DMS53 treated with DMSO at 0.1 percent for 48 hours (cell line): ENCODE measurements at regions not wholly inside any gene's neighbourhood (a gene's known extent, or its start where the extent isn't known, plus 50 kb on each side); places are given as distances from the start of the nearest gene placed in this dataset.

Source experiments
- DNase-seq: peaks from one replicate; lab custom pipeline; 2025; ENCODE audit not compliant: unreplicated experiment; lab: John Stamatoyannopoulos, UW

DNA sequence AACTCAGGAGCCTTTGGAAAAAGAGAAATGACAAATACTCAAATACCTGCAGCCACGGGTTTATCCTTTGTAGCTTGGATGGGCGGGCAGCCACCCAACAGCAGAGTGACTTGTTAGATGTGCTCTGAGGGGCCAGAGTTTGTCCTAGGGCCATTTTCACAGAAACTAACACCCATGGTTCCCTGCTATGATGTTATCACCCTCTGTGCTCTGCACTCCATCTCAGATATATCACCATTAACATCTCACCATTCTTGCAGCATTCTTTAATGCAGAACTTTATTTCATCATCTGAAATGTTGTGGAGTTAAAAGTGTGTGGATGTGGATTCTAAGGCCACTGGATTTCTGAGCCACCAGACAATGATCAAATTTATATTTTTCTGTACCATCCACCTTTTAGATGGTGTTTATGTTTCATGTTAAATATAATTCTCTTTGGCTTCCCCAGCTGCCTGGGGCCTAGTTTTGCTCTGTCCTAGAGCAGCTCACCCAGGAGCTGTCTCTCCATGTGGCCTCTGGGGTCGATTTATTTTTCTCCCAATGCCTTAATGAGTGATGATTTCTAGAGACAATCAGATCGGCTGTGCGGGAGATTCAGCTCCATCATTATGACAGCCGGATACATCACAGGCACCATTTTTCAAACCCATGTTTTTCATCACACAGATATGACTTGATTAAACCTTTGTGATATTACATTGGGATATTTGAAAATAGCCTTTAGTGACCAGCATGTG is 380.8 kb downstream of the BCOR start:
- DNase-seq, result no peak

DNA sequence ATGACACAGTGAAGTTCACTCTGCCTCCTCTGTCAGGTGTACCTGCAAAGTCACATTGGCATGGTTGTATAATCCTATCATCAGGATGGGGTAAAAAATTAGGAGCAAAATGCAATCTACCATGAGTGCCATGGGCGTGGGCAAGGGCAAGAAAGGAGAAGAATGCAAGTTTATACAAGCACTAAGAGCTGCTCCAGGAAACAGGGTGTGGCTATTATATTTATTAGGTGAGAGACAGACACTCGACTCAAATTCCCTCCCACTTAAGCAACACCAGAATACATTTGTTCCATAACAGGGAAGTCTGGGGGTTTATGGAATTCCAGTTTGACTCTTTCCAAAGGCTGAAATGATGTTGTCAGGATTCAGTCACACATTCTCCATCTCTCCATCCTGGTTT is 378.8 kb downstream of the BCOR start:
- DNase-seq, result no peak

DNA sequence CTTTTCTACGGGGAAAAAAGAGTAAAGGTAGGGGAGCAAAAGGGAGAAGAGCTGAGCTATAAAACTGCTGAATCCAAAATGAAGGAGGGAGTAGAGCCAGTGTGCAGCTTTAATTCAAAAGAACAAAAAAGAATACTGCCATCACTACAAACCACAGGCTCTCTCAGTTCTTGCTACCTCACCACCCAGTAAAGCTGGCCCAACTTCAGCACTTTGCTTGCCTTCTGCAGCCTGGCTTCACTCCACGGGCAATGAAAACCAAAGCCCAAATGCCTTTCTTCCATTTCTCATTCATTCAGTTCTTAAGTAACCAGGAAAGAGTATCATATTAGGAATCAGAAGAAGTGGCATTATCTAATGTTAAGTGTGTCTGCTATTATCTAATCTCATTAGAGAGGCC is 376.8 kb downstream of the BCOR start:
- DNase-seq, result no peak

DNA sequence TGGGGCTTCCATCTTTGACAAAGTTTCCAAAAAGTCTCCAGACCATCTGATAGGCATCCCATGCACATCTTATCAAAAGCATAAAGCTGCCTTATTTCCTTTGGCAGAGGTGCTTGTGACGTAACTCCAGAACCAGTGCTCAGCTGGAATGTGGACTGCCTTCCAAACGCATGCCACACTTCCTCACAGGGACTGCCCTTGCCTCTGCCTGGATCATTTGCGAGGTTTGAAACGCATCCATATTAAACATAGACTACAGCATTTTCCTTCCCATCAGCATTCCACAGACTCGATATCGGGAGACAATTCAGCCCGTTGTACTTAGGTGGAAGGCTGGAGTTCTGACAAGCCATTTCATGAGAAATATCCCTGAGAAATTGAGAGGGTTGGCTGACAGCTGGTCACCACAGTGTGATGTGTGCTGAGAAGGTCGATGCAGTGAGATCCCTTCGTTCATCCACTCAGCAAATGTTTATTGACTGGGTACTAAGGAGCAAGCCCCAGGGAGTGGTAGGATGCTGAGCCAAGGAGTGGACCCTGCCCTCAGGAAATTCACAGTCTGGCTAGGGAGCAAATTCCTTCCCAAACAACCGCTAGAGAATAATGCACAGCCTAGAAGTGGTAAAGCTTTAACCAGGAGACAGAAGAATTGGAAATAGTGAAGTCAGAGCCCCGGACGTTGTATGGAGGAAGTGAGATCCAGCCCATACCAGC is 376.0 kb downstream of the BCOR start:
- no peak for DNase-seq

DNA sequence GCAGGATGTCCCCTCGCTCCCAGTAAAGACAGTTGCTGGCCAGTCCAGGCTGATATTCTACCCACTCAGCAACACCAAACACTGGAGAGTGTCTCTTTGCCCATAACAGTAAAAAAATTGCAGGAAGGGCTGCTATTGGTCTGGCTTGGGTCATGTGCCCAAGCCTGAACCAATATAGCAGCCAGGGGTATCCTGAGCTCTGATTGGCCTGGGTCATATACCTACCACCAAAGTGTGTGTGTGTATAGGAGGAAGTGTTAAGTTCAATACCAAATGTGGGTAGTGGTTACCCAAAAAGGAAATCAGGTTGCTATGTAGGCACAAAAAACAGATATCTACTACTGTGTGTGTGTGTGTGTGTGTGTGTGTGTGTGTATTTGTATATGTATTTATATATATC is 373.2 kb downstream of the BCOR start:
- no peak for DNase-seq

DNA sequence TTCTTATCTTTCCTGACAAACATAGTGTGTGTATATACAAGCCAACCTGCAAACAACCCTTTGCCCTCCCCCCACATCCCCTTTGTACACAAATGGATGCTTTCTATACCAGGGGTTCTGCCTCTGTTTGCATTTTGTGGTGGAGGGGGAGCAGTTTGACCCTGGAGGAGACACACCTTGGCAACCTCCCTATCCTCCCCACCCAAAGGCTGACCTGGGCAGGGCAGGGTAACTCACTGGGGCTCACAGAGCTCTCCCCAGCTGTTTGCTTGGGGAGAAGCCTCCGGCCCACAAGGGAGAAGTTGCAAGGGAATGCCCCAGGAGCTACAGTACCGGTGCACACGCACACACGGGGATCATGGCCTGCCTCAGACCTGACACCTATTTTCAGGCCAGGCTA is 372.6 kb downstream of the BCOR start:
- DNase-seq, result no peak

DNA sequence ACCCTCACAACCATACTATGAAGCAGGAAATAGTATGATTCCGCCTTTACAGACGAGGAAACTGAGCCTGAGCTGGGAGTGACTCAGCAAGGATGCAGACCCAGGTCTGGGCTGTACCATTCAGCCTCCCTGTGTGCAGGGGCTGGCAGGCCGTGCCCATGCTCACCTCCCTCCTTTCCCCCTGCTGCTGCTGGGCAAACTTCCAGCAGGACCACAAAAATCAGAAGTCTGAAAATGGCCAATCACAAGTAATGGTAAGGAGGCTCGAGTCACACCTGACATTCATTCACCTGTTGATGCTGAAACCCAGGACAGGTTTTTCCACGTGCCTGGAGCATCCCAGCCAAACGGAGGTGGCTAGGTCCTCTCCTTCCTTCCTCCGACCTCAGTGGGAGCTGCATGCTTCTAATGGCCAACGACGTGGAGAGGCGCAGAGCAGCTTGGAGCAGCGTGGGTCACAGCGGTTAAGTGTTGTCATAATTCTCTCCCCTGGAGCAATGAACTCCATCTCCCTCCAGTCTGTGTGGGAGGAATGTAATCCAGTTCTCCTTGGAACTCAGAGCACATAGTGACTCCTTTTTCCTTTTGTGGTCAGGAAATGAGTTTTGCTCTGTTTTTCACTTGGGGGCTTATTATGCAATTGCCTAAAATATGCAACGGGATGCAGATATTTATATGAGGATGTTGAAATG is 371.7 kb downstream of the BCOR start:
- DNase-seq, result no peak

DNA sequence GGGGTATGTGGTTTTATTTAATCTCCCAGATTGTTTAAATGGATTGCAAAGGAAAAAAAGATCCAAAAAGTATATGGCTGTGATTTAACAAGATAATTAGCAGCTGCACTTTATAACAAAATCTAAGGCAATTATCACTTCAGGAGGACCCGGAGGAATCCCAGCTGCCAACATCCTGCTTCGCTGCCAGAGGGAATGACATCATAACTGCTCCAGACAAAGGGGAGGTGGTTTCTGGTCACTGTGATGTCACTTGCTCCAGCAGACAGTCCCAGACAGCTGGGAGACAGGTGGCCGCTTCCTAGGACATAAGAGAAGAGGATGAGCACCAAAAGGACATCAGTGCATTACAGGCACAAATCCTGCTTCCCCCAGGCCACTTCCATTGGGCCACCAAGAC is 371.0 kb downstream of the BCOR start:
- DNase-seq, result peak; percentile 83

DNA sequence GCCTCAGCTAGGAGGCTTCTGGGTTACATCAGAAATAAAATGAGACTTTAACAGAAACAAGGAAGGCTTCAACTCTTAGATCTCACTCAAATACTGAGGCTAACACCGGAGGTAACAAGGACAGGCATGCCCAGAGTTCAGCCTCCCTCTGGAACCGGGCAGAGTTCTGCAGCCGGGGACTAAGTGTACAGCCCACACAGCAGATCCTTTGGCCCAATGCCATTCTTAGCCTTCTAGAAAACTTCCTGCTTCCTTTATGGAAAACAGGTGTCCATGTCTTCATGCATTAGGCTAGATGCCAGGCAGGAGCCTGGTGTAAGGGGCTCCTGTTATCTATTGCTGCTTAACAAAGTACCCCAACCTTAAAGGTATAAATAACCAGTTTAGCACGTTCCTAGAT is 369.7 kb downstream of the BCOR start:
- no peak for DNase-seq

DNA sequence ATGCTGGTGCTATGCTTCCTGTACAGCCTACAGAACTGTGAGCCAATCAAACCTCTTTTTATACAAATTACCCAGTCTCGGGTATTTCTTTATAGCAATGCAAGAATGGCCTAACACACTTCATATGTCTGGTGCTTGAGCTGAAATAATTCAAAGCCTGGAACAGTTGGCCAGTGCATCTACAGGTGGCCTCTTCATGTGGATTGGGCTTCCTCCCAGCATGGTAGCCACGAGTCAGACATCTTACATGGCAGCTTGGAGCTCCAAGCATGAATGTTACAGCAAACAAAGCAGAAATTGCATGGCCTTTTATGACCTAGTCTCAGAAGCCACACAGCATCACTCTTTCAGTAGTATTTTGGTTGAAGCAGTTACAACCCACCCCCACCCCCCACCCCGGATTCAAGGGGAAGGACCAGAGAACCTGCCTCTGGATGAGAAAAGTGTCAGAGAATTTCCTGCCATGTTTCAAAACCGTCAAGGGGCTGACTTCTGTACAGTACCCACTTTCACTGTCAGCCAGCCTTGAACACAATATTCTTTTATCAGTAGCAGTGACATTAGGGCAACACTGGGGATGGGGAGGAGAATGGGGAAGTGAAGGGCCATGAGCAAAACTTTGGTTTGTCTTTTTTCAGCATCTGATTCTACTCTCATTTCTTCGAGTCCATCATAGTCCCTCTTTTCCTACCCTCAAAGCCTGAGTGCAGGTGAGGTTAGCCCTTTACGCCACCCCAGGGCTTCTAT is 368.7 kb downstream of the BCOR start:
- DNase-seq, result no peak

DNA sequence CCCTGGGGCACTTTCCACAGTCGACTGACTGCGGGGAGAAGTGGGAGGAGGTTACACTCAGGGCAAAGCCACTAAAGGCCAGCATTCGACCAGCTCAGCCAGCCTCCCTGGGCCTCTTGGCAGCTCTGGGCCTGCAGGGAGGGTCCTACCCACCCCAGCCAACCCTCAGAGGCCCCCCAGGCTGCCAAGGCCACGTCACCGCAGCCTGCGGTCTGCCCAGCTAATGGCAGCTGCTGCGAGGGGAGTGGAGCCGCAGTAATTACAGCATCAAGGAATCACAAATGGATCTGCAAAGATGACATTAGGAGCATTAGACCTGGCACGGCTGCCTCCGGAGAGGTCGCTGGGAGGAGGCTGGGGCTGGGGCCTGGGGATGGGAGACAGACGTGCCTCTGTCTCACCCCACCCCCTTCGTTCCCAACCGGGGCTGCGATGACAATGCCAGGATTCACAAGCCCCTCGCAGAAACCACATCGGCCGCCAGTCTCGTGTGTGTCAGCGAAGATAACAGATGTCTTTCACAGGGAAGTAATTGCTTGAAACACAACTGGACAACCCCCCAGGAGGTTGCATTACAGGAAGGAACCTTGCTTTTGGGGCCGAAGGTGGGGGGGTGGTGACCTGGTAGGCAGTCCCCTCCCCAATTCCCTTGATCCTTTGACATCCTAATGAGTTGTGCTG is 367.6 kb downstream of the BCOR start:
- DNase-seq, result no peak

DNA sequence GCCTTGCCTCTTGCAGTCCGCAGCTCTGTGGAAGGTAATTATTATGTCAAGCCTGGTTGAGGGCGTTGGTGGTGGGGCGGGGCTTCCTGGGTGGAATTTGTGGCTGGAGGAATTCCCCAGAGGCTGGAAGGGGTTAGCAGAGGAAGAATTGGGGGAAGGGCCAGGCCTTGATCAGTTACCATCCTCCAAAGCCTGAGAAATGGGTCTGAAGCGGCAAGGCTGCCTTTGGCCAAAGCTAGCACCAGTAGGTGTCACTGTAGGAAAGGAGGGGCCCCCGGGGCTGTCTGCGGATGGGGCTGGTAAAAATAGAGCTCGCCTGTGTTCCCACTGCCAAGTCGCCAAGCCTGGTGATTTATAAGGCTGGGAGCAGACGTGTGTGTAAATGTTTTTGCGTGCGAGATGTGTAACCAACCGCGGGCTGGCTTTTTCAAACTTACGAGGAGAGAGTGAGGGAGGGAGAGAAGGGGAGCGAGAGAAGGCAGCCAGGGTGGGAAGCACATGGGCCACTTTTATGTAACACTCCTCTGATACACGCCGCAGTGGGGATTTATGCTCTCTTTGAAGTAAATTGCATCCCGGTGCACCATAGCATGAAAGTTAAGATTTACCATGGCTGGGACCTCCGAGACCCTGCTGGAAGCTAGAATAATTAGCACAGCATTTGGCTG is 367.0 kb downstream of the BCOR start:
- peak; percentile 23 for DNase-seq

DNA sequence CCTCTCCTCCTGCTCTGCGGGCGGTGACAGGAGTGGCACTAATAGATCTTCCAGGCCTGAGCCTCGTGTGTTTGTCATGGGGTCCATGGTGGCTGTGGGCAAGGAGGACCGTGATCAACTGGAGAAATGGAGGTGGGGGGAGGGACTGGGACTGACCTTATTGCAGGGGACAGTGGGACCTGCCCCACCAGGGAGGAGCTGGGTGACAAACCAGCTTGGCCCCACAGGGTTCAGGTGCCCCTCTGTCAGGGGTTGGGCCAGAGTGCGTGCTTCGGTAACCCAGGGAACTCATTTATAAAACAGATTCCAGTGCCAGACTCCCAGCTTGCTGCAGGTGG is 366.5 kb downstream of the BCOR start:
- no peak for DNase-seq

DNA sequence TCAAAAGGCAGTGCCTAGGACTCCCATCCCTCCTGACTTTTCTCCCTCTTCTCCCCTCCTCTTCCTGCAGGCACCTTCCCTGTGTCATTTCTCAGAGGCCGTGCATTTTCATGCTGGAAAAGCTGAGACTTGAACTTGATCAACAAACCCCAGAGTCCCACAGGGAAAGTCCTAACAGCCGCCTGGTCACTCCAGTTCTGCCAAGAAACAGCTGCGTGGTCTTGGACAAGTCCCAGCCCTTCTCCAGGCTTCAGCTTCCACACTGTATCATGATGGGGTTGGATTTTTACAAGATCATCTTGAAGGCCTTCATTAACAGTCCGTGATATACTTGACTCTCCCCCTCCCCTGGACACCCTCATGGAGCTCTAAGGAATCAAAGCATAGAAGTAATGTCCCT is 366.0 kb downstream of the BCOR start:
- DNase-seq, result no peak

DNA sequence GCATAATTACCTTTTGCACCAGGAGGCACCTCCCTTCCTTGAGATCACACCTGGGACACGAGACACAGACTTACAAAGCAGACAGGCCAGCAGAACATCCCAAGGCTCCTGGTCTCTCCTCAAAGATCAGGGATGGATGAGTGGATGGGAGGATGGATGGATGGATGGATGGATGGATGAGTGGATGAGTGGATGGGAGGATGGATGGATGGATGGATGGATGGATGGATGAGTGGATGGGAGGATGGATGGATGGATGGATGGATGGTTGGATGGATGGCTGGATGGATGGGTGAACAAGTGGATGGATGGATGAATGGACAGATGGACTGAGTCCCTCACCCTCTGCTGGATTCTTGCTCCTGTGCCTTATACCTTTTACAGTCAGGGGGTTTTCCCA is 364.0 kb downstream of the BCOR start:
- no peak for DNase-seq

DNA sequence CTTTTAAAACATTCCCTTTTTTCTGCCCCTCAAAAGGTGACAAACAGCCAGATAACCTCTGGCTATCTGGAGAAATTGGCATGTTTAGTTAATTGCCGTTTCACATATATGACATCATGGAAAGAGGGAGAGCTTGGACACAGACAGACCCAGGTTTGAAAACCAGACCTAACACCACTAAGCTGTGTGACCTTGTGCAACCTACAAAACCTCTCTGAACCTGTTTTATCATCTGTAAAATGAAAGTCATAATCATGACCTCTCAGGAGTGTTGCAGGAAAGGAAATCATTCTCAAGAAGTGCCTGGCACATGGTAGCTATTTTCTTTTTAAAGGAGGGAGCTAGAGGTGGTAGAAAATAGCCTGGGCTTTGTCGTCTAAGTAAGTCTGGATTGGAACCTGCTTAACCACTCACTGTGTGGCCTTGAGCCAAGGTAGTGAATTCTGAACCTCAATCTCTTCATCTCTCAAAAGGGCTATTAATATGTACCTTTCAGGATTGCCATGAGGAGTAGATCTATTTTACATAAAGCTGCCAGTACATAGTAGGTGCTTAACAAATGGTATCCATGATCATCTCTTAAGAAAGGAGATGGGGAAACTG is 363.5 kb downstream of the BCOR start:
- DNase-seq, result no peak

DNA sequence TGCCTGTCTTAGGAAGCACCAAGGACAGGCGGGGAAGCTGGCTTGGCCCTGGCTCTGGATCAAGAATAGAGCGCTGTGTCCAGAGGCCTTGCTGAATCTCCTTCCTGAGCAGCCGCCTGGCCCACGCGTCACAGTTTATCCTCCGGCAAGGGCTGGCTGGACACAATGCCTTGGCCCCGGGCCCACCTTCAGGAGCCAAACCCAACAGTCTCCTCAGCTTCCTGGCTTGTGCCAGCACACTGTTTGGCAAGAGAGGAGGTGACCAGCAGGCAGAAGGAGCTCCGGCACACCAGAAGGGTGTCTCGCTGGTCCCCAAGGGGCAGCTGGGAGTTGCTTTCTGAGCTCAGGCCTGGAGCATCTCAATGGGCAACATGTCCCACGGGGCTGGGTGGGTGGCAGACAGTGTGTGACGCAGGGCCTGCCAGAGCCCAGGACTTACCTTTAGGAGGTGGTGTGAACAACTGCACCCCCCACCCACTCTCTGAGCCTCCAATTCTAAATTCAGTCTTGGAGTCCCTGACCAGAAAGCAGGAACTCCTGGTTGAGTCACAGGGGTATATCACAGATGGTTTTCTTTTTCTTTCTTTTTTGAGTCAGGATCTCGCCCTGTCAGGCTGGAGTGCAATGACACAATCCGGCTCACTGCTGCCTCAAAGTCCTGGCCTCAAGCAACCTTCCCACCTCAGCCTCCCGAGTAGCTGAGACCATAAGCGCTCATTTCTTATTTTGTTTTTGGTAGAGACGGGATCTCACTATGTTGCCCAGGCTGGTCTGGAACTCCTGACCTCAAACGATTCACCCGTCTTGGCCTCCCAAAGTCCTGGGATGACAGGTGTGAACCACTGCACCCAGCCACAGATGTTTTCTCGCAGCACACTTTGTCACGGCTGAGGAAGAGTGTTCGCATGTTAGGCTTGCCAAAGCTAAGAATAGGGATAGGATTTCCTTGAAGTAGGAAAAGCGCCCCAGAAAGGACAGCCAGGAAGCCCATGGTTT is 361.2 kb downstream of the BCOR start:
- no peak for DNase-seq

DNA sequence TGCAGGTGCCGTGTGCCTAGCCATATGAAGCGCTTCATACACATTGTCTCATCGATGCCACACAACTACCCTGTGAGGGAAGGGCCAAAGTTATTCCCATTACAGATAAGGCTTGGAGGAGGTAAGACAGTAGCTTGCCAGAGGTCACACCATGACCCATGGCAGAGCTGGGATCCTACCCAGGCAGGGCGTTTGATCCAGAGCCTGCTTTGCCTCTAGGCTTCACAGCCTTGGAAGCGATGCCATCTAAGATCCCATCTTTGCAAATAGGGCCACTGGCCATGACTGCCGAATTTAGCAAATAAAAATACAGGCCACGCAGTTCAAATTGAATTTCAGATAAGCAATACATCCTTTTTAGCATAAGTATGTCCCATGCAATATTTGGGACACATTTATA is 358.2 kb downstream of the BCOR start:
- DNase-seq, result no peak

DNA sequence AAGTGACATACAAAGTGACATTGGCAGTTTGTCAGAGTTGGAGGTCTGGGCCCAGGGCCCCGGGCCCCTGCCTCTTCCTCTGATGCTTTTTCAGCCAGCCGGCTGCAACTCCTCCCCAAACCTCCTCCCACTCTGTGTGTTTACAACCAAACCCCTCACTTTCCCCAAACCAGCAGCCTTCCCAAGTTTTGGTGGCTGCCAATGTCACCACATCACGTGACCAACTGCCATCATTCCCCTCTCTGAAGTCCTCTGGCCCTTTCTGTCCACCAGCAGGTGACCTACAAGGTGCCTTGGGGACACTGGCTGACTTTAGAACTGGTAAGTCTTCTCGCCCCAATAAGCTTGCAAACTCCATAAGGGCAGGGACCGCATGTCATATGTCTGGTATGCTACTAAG is 357.7 kb downstream of the BCOR start:
- no peak for DNase-seq
